ENCODE measurements at regions not wholly inside any gene's neighbourhood (a gene's known extent, or its start where the extent isn't known, plus 50 kb on each side); places are given as distances from the start of the nearest gene placed in this dataset.

- Histone ChIP-seq H3K9me3 (no peaks in the 10 kb centered on the region), H3K4me1 (no peaks in the 10 kb centered on the region), H3K27me3 (no peaks in the 10 kb centered on the region), H3K36me3 (no peaks in the 10 kb centered on the region), H3K4me3 (no peak overlapping the region), H3K27ac (no peak overlapping the region)
- WGBS, 2 donors (ENCODE audit: low coverage in 1 of 2) = 75 to 93% methylated on average over 1 of the region's 1 CpG
- in situ Hi-C loops (cut with MboI; ENCODE audit: low pct_ligation_motif_present in 1 of 4, low pct_unique_long_range_greater_than_20kb in 1 of 4, low sequenced_read_pairs in 3 of 4) (no loop called here), intact Hi-C loops (cut with DNase I; ENCODE audit: low total_unique reads) (no loop called here)
- DNase-seq = no peak
- TF ChIP-seq CTCF (IDR thresholded peaks at IDR 0.05) (no peak), POLR2AphosphoS5 (IDR thresholded peaks at IDR 0.05) (no peak), POLR2A (IDR thresholded peaks at IDR 0.05) (no peak), EP300 (IDR thresholded peaks at IDR 0.05; ENCODE audit: low read depth) (no peak)
These were observed 223.6 kb downstream of the RAB28 start for GRCh38 chr4:13260513-13260912.

GRCh38 chr4:13250263-13250662 is 233.9 kb downstream of the RAB28 start:
- TF ChIP-seq POLR2A (IDR thresholded peaks at IDR 0.05) (no peak), CTCF (IDR thresholded peaks at IDR 0.05) (no peak), POLR2AphosphoS5 (IDR thresholded peaks at IDR 0.05) (no peak), EP300 (IDR thresholded peaks at IDR 0.05; ENCODE audit: low read depth) (no peak)
- no peak overlapping the region for H3K27ac ChIP-seq
- no peak for DNase-seq
- 83 to 90% methylated on average over 3 of the region's 3 CpGs for whole genome bisulfite sequencing, 2 donors (ENCODE audit: low coverage in 1 of 2)
- intact Hi-C loops (cut with DNase I; ENCODE audit: low total_unique reads) = no loop called here
- no peaks in the 10 kb centered on the region for H3K27me3 ChIP-seq
- no peak overlapping the region for H3K4me3 ChIP-seq
- no peaks in the 10 kb centered on the region for H3K36me3 ChIP-seq
- peaks cover 0 to 16% of the 10 kb centered on the region in 2 donors for H3K9me3 ChIP-seq
- in situ Hi-C loops (cut with MboI; ENCODE audit: low pct_ligation_motif_present in 1 of 4, low pct_unique_long_range_greater_than_20kb in 1 of 4, low sequenced_read_pairs in 3 of 4) = no loop called here
- no peaks in the 10 kb centered on the region for H3K4me1 ChIP-seq

GRCh38 chr4:13248621-13249298 is 235.4 kb downstream of the RAB28 start:
- intact Hi-C loops (cut with DNase I; ENCODE audit: low total_unique reads) (no loop called here), in situ Hi-C loops (cut with MboI; ENCODE audit: low pct_ligation_motif_present in 1 of 4, low pct_unique_long_range_greater_than_20kb in 1 of 4, low sequenced_read_pairs in 3 of 4) (no loop called here)
- Histone ChIP-seq H3K27me3 (no peaks in the 10 kb centered on the region), H3K27ac (no peak overlapping the region), H3K4me1 (no peaks in the 10 kb centered on the region), H3K36me3 (no peaks in the 10 kb centered on the region), H3K9me3 (peaks cover 0 to 16% of the 10 kb centered on the region in 2 donors), H3K4me3 (no peak overlapping the region)
- TF ChIP-seq CTCF (IDR thresholded peaks at IDR 0.05) (peak in 1 of 5 experiments; percentile 8), POLR2AphosphoS5 (IDR thresholded peaks at IDR 0.05) (no peak), EP300 (IDR thresholded peaks at IDR 0.05; ENCODE audit: low read depth) (no peak)
- 31 to 38% methylated on average over 2 of the region's 2 CpGs for WGBS, 2 donors (ENCODE audit: low coverage in 1 of 2)
- DNase-seq = no peak

- no peaks in the 10 kb centered on the region for H3K36me3 ChIP-seq
- in situ Hi-C loops (cut with MboI; ENCODE audit: low pct_ligation_motif_present in 1 of 4, low pct_unique_long_range_greater_than_20kb in 1 of 4, low sequenced_read_pairs in 3 of 4) = no loop called here
- TF ChIP-seq POLR2AphosphoS5 (IDR thresholded peaks at IDR 0.05) = no peak
- TF ChIP-seq EP300 (IDR thresholded peaks at IDR 0.05; ENCODE audit: low read depth) = no peak
- no peak for TF ChIP-seq CTCF (IDR thresholded peaks at IDR 0.05)
- TF ChIP-seq POLR2A (IDR thresholded peaks at IDR 0.05) = no peak
- no peak overlapping the region for H3K4me3 ChIP-seq
- no peak for DNase-seq
- WGBS, 2 donors (ENCODE audit: low coverage in 1 of 2) = 91 to 95% methylated on average over 1 of the region's 1 CpG
- intact Hi-C loops (cut with DNase I; ENCODE audit: low total_unique reads) = no loop called here
- no peak overlapping the region for H3K27ac ChIP-seq
- no peaks in the 10 kb centered on the region for H3K27me3 ChIP-seq
- peaks cover 0 to 16% of the 10 kb centered on the region in 2 donors for H3K9me3 ChIP-seq
- no peaks in the 10 kb centered on the region for H3K4me1 ChIP-seq
These were observed 238.0 kb downstream of the RAB28 start for GRCh38 chr4:13246107-13246506.

Data from transverse colon (tissue), 4 donors.